Testis (tissue), 2 donors: ENCODE measurements at regions not wholly inside any gene's neighbourhood (a gene's known extent, or its start where the extent isn't known, plus 50 kb on each side); places are given as distances from the start of the nearest gene placed in this dataset.

Experiments used
- DNase-seq: peaks from one replicate; pipeline ENCODE4 v3.0.0-alpha.2; 2019
- H3K27ac ChIP-seq, 2 donors: fragments of 200-600 bp; sonication (generic); one replicate each; pipeline ENCODE4 v1.5.1; 2019
- H3K27me3 ChIP-seq: fragments of 200-600 bp; sonication (generic); one replicate; pipeline ENCODE4 v1.5.1; 2019
- H3K36me3 ChIP-seq: fragments of 200-600 bp; sonication (generic); one replicate; pipeline ENCODE4 v1.5.1; 2017; ENCODE audit warnings: low read depth; ENCODE audit errors: missing control alignments
- H3K4me1 ChIP-seq: fragments of 200-600 bp; sonication (generic); one replicate; pipeline ENCODE4 v1.5.1; 2019
- H3K4me3 ChIP-seq, 2 donors: fragments of 200-600 bp; sonication (generic); one replicate each; pipeline ENCODE4 v1.5.1; 2017 to 2019
- H3K9me3 ChIP-seq: fragments of 200-600 bp; sonication (generic); one replicate; pipeline ENCODE4 v1.5.1; 2017
- CTCF ChIP-seq, 3 experiments: fragments of 450-650 bp in 2 of 3; fragments of 200-600 bp in 1 of 3; sonication (generic) in 1 of 3; IDR thresholded peaks; one replicate each; pipeline ENCODE4 v1.5.1; 2016 to 2019; ENCODE audit warnings: antibody characterized with exemption in 3 of 3, mild to moderate bottlenecking in 2 of 3, moderate library complexity in 1 of 3
- POLR2A ChIP-seq: fragments of 450-650 bp; IDR thresholded peaks from one replicate; pipeline ENCODE4 v1.6.1; 2017; ENCODE audit warnings: antibody characterized with exemption, mild to moderate bottlenecking, moderate library complexity
- WGBS, 2 donors: methylation state at CpG; one replicate each; pipeline ENCODE4 v1.1.5; 2018; 5-methylcytosine and 5-hydroxymethylcytosine counted together
- intact Hi-C: fragments of 100-400 bp; cut with DNase I; formaldehyde crosslinking; loops from one replicate; pipeline ENCODE4 v1.15.1; 2023; ENCODE audit warnings: low total_unique reads

GRCh38 chr7:136726460-136726859, 142.0 kb upstream of the CHRM2 start:
- TF ChIP-seq CTCF (IDR thresholded peaks at IDR 0.05) (no peak), POLR2A (no peak)
- Histone ChIP-seq H3K9me3 (no peaks in the 10 kb centered on the region), H3K27me3 (no peaks in the 10 kb centered on the region), H3K36me3 (no peaks in the 10 kb centered on the region), H3K27ac (no peak overlapping the region), H3K4me1 (no peaks in the 10 kb centered on the region), H3K4me3 (no peak overlapping the region)
- DNase-seq = no peak
- intact Hi-C loops = no loop called here
- WGBS, 2 donors = 86 to 90% methylated on average over 2 of the region's 2 CpGs

GRCh38 chr7:136717910-136718557, 150.4 kb upstream of the CHRM2 start:
- WGBS, 2 donors = 70 to 75% methylated on average over 6 of the region's 6 CpGs
- no peaks in the 10 kb centered on the region for H3K27me3 ChIP-seq
- no peaks in the 10 kb centered on the region for H3K36me3 ChIP-seq
- no peak overlapping the region for H3K4me3 ChIP-seq
- TF ChIP-seq CTCF (IDR thresholded peaks at IDR 0.05) (no peak), POLR2A (no peak)
- intact Hi-C loops = no loop called here
- no peaks in the 10 kb centered on the region for H3K4me1 ChIP-seq
- no peak overlapping the region for H3K27ac ChIP-seq
- H3K9me3 ChIP-seq = no peaks in the 10 kb centered on the region
- DNase-seq = no peak

- TF ChIP-seq CTCF (IDR thresholded peaks at IDR 0.05) (no peak), POLR2A (no peak)
- intact Hi-C loops = no loop called here
- no peak for DNase-seq
- WGBS, 2 donors = 92 to 94% methylated on average over 3 of the region's 3 CpGs
- Histone ChIP-seq H3K4me3 (no peak overlapping the region), H3K4me1 (no peaks in the 10 kb centered on the region), H3K36me3 (no peaks in the 10 kb centered on the region), H3K27ac (no peak overlapping the region), H3K9me3 (no peaks in the 10 kb centered on the region), H3K27me3 (no peaks in the 10 kb centered on the region)
Measured at GRCh38 chr7:136714062-136714461, 154.4 kb upstream of the CHRM2 start.

- H3K36me3 ChIP-seq = no peaks in the 10 kb centered on the region
- DNase-seq = no peak
- no peak overlapping the region for H3K27ac ChIP-seq
- no peaks in the 10 kb centered on the region for H3K27me3 ChIP-seq
- no peak overlapping the region for H3K4me3 ChIP-seq
- no peak for TF ChIP-seq POLR2A
- TF ChIP-seq CTCF (IDR thresholded peaks at IDR 0.05) = no peak
- no peaks in the 10 kb centered on the region for H3K9me3 ChIP-seq
- intact Hi-C loops = no loop called here
- H3K4me1 ChIP-seq = no peaks in the 10 kb centered on the region
Measured at GRCh38 chr7:136710751-136711150, 157.7 kb upstream of the CHRM2 start.

GRCh38 chr7:136709876-136710275, 158.6 kb upstream of the CHRM2 start:
- no peak for TF ChIP-seq POLR2A
- no peaks in the 10 kb centered on the region for H3K9me3 ChIP-seq
- DNase-seq = no peak
- no peak overlapping the region for H3K27ac ChIP-seq
- intact Hi-C loops = no loop called here
- H3K4me1 ChIP-seq = no peaks in the 10 kb centered on the region
- WGBS, 2 donors = 38 to 56% methylated on average over 1 of the region's 1 CpG
- H3K27me3 ChIP-seq = no peaks in the 10 kb centered on the region
- H3K36me3 ChIP-seq = no peaks in the 10 kb centered on the region
- no peak overlapping the region for H3K4me3 ChIP-seq
